T-helper 2 cell treated with Interferon-gamma antibody and Interleukin-4, amounts not matched to agents 5 μg/mL and 100 μg/mL, for 36 hours (primary cell): ENCODE measurements at regions not wholly inside any gene's neighbourhood (a gene's known extent, or its start where the extent isn't known, plus 50 kb on each side); places are given as distances from the start of the nearest gene placed in this dataset.

Experiments used
- DNase-seq: peaks from one replicate; pipeline ENCODE4 v3.0.0; 2021; ENCODE audit warnings: low spot score
- H3K27ac Mint-ChIP-seq: one replicate; pipeline ENCODE4 v1.8.0; 2021; ENCODE audit warnings: mild to moderate bottlenecking, mixed read lengths
- H3K27me3 Mint-ChIP-seq: one replicate; pipeline ENCODE4 v1.8.0; 2021; ENCODE audit warnings: low read depth, mixed read lengths
- H3K36me3 Mint-ChIP-seq: one replicate; pipeline ENCODE4 v1.8.0; 2021; ENCODE audit warnings: low read depth, mixed read lengths
- H3K4me1 Mint-ChIP-seq: one replicate; pipeline ENCODE4 v1.8.0; 2021; ENCODE audit warnings: low read depth, mixed read lengths
- H3K4me3 Mint-ChIP-seq: one replicate; pipeline ENCODE4 v1.8.0; 2022; ENCODE audit warnings: mild to moderate bottlenecking, moderate library complexity, mixed read lengths
- H3K9me3 Mint-ChIP-seq: one replicate; pipeline ENCODE4 v1.8.0; 2021; ENCODE audit warnings: mixed read lengths

DNA sequence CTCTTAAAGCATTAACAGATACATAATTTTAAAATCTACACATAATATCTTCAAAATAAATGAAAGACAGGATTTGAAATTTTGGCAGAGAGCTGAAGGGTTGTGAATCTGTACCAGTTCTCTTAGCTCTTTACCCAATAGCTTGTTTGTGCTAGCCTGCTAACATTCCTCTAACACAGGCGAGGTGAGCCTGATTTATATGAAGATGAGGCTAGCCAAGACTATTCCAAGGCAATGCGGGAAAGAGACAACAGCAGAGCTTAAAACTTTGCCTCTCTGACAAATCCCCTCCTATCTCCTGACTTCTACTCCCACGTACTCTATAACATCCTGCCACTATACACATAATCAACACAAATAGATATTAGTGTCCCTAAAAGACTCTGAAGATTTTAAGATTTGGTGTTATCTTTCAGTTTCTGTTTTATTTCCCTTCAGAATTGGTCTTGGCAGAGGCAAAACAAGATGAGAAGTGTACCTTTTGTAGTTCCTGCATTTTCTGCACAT lies 745.6 kb upstream of the ZNF608 start:
- Mint-ChIP-seq H3K27ac (no peak overlapping the region), H3K9me3 (peaks cover 4% of the 10 kb centered on the region), H3K27me3 (no peaks in the 10 kb centered on the region), H3K4me1 (no peaks in the 10 kb centered on the region), H3K4me3 (no peak overlapping the region), H3K36me3 (no peaks in the 10 kb centered on the region)
- DNase-seq, result no peak

DNA sequence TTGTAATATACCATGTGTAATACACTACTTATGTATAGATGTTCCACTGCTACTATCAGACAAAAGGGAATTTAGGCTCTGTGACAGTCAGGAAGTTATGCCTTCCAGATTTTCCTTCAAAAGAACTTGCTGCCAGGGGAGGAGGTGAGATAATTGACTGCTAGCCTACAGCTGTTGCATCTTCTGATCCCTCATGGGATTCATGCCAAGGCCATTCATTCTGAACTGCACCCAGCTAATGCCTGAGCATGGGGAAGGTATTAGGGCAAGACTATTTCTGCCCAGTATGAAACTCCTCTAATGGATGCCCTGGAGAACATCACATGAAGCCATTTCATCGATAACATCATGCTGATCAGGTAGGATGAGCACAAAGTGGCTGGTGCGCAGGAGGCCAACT lies 746.5 kb upstream of the ZNF608 start:
- no peaks in the 10 kb centered on the region for H3K27me3 Mint-ChIP-seq
- peaks cover 4% of the 10 kb centered on the region for H3K9me3 Mint-ChIP-seq
- H3K36me3 Mint-ChIP-seq, result no peaks in the 10 kb centered on the region
- H3K4me1 Mint-ChIP-seq, result no peaks in the 10 kb centered on the region
- no peak for DNase-seq
- no peak overlapping the region for H3K27ac Mint-ChIP-seq
- no peak overlapping the region for H3K4me3 Mint-ChIP-seq

DNA sequence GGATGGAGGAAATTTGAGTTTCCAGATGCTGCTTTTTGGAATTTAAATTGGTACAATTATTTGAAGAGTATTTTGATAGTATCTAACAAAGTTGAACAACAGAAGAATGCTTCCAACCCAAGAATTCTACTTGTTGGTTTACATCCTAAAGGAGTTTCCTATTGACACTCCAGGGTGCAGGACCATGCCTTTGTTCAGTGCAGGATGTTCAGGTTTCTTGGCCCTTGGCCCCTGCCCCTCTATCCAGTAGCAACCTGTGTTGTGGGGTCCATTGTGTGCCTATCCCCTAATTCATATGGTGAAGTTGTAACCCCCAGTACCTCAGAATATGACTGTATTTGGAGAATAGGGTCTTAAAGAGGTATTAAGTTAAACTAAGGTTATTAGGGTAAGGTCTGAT lies 750.0 kb upstream of the ZNF608 start:
- Mint-ChIP-seq H3K9me3 (no peaks in the 10 kb centered on the region), H3K4me1 (no peaks in the 10 kb centered on the region), H3K27me3 (no peaks in the 10 kb centered on the region), H3K27ac (no peak overlapping the region), H3K4me3 (no peak overlapping the region), H3K36me3 (no peaks in the 10 kb centered on the region)
- no peak for DNase-seq

DNA sequence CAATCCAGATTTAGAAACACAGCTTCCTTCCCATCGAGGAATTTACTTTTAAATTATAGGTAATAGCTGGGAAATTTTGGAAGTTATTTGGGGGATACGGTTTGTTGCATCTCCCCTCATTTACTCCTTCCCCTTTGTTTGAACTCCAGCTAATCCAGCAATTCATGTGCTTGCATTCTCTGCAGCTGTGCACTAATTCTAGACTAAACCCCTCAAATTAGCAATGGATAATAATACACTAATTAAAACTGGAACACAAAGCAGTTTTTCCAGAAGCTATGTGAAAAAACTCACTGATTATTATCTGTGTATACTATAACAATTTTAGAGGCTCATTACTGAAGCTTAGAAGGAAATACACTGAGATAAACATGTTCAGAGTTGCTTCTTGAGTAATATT lies 751.2 kb upstream of the ZNF608 start:
- no peaks in the 10 kb centered on the region for H3K27me3 Mint-ChIP-seq
- H3K4me3 Mint-ChIP-seq, result no peak overlapping the region
- no peaks in the 10 kb centered on the region for H3K36me3 Mint-ChIP-seq
- no peak for DNase-seq
- no peak overlapping the region for H3K27ac Mint-ChIP-seq
- no peaks in the 10 kb centered on the region for H3K4me1 Mint-ChIP-seq
- H3K9me3 Mint-ChIP-seq, result peaks cover 5% of the 10 kb centered on the region

DNA sequence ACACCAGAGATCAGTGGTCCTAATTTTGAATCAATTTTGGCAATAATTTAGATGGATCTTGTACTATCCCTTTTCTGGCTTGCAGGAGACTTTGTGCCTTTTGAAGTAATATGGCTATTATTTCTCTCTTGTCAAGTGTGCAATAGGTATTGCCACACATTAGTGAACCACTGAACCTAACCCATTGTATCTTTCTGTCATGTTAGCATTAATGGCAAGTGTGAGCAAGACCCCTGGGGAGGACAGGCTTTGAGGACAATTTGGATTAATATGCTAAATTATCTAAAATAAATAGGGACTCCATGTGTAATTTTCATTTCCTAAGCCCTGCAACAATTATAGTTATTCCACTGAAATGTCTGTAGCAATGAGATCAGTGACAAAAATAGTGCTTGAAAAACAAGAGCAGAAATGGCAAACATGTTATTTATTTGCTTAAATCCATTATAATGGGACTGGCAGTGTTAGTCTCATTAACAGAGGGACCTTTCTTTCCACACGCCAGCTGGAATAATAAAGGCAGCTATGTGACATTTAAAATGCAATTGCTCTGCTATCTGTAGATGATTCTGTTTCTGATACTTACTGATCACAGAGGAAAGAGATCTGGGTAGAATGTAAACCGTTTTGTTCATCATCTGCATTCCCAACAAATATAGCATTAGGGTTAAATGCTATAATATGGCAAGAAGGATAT lies 753.3 kb upstream of the ZNF608 start:
- Mint-ChIP-seq H3K36me3 (no peaks in the 10 kb centered on the region), H3K9me3 (peaks cover 11% of the 10 kb centered on the region), H3K4me1 (no peaks in the 10 kb centered on the region), H3K27ac (no peak overlapping the region), H3K4me3 (no peak overlapping the region), H3K27me3 (no peaks in the 10 kb centered on the region)
- no peak for DNase-seq

DNA sequence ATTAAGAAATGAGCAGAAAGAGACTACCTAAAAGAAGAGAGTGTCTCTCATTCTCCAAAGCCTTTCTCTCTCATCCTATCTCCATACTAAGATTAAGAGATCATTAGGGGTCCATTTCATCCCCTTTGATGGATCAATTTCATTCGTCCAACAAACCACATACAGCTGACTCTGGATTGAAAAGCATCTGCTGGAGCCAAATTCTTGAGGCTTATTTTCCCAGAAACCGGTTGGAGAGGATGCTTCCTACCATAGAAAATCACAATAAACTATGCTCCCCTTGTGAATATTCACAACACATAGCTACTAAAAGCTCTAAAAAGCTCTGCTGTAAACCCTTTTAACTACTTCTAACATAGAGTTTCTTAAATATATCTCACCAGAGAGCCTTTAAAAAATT lies 755.0 kb upstream of the ZNF608 start:
- no peaks in the 10 kb centered on the region for H3K4me1 Mint-ChIP-seq
- no peak overlapping the region for H3K27ac Mint-ChIP-seq

DNA sequence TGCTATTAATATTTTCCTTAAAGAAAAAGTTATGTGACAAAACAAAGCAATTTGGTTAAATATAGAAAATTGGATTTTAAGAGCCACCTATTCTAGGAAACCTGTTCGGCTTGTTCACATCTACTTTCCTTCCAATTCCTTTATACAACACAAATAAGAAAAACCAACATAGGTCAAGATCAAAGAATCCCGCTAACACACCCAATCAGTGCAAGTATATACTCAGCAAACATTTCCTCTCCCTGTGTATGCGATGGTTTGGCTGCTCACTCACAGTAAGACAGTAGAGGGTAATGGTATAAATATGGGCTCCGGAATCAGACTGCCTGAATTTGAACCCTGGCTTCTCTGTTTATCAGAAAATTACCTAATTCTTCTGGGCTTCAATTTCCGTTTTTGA lies 757.5 kb upstream of the ZNF608 start:
- H3K27me3 Mint-ChIP-seq, result no peaks in the 10 kb centered on the region
- no peak overlapping the region for H3K4me3 Mint-ChIP-seq
- no peak for DNase-seq
- H3K36me3 Mint-ChIP-seq, result no peaks in the 10 kb centered on the region
- H3K27ac Mint-ChIP-seq, result no peak overlapping the region
- H3K4me1 Mint-ChIP-seq, result no peaks in the 10 kb centered on the region
- peaks cover 16% of the 10 kb centered on the region for H3K9me3 Mint-ChIP-seq

More for the DNA sequence above, 755.0 kb upstream of the ZNF608 start:
- H3K27me3 Mint-ChIP-seq, result no peaks in the 10 kb centered on the region
- no peak for DNase-seq
- no peaks in the 10 kb centered on the region for H3K36me3 Mint-ChIP-seq
- H3K4me3 Mint-ChIP-seq, result no peak overlapping the region
- peaks cover 11% of the 10 kb centered on the region for H3K9me3 Mint-ChIP-seq

DNA sequence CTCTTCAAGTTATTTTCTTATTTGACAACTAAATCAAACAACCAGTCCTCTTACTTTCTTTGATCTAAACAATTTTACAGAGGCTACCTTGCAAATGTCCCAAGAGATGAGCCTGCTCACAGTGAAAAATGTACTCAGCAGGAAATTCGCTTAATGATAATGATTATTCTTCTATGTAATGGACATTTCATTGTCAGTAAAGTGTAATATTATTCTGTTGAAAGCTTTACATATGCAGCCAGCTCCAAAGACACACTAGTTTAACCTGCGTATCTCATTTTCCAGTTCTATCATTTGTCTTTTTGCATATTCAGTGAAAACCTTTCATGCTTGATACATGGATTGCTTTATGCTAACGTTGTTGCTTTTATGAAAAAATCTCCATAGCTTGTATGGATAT lies 758.7 kb upstream of the ZNF608 start:
- peaks cover 16% of the 10 kb centered on the region for H3K9me3 Mint-ChIP-seq
- H3K36me3 Mint-ChIP-seq, result no peaks in the 10 kb centered on the region
- no peak for DNase-seq
- no peaks in the 10 kb centered on the region for H3K4me1 Mint-ChIP-seq
- no peak overlapping the region for H3K4me3 Mint-ChIP-seq
- no peak overlapping the region for H3K27ac Mint-ChIP-seq
- H3K27me3 Mint-ChIP-seq, result no peaks in the 10 kb centered on the region

DNA sequence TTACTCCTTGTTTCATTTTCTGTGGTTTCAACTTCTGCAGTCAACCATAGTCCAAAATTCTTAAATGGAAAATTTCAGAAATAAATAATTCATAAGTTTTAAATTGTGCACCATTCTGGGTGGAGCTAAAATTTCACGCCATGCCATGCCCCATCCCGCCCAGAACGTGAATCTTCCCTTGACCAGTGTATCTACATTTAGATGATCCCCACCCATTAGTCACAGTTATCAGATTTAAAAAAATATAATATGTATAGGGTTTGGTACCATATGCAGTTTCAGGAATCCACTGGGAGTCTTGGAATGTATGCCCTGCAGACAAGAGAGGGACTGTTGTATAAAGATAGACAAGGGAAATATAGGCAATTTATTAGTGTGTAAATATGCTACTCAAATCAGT lies 759.7 kb upstream of the ZNF608 start:
- H3K27ac Mint-ChIP-seq, result no peak overlapping the region
- no peak overlapping the region for H3K4me3 Mint-ChIP-seq
- DNase-seq, result no peak
- H3K36me3 Mint-ChIP-seq, result no peaks in the 10 kb centered on the region
- no peaks in the 10 kb centered on the region for H3K4me1 Mint-ChIP-seq
- peaks cover 16% of the 10 kb centered on the region for H3K9me3 Mint-ChIP-seq
- no peaks in the 10 kb centered on the region for H3K27me3 Mint-ChIP-seq

DNA sequence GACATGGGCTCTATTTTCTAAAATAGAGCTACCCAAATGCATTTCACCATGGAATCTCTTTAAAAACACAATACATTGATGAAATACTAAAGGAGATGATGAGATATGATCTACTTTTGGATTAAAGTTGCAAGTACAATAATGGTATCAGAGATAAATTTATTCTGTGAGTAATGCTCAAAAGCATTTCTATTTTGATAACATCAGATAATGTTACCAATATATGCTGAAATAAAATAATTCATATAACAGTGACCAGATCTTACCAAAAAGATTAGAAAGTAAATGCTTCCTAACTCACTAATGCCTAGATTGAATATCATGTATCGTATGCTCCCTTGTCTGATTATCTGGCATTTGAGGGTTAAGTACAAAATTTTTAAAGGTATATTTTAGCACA lies 761.8 kb upstream of the ZNF608 start:
- Mint-ChIP-seq H3K27me3 (no peaks in the 10 kb centered on the region), H3K27ac (no peak overlapping the region), H3K4me3 (no peak overlapping the region), H3K36me3 (no peaks in the 10 kb centered on the region), H3K9me3 (peaks cover 16% of the 10 kb centered on the region), H3K4me1 (no peaks in the 10 kb centered on the region)
- DNase-seq, result no peak

DNA sequence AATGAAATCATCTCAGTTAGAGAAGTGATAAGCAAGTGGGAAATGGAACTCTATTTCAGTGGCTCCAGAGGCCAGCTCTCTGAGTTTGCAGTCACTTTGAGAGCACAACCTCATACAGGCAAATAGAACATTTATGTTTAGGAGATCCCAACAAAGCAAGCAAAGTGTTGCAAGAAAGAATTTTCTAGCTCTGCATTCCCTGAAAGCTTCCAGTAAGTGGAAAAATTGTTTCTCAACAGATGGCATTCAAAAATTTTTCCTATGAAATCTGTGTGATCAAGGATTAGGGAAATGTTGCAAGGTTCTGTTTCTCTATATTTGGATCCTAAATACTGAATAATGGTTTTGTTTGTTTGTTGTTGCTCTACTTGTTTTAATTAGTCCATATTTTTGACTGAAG lies 764.2 kb upstream of the ZNF608 start:
- Mint-ChIP-seq H3K9me3 (peaks cover 14% of the 10 kb centered on the region), H3K36me3 (no peaks in the 10 kb centered on the region), H3K27me3 (no peaks in the 10 kb centered on the region), H3K4me1 (no peaks in the 10 kb centered on the region), H3K4me3 (no peak overlapping the region), H3K27ac (no peak overlapping the region)
- no peak for DNase-seq

DNA sequence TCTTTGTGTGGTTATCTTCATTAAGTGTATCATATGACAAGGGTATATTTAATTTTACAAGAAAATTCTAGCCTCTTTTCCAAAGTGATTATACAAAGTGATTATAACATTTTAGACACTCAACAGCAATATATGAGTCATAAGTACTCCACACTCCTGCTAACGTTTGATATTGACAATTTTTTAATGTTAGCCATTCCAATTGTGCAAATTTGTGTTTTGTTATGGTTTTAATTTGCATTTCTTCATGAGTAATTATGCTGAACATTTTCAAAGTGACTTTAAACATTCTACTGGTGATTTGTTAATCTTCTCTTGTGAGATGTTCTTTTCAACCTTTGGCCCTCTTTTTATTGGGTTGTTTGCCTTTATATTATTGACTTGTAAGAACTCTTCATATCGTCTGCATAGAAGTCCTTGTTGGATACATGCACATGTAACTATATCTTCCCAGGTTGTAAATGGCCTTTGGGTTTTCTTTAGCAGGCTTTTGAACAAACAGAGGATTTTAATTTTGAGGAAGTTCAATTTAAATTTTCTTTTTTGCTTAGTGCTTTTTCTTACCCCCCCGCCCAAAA lies 771.6 kb upstream of the ZNF608 start:
- Mint-ChIP-seq H3K27ac (no peak overlapping the region), H3K27me3 (no peaks in the 10 kb centered on the region), H3K4me1 (no peaks in the 10 kb centered on the region), H3K36me3 (no peaks in the 10 kb centered on the region), H3K4me3 (no peak overlapping the region), H3K9me3 (peaks cover 11% of the 10 kb centered on the region)
- DNase-seq, result no peak

DNA sequence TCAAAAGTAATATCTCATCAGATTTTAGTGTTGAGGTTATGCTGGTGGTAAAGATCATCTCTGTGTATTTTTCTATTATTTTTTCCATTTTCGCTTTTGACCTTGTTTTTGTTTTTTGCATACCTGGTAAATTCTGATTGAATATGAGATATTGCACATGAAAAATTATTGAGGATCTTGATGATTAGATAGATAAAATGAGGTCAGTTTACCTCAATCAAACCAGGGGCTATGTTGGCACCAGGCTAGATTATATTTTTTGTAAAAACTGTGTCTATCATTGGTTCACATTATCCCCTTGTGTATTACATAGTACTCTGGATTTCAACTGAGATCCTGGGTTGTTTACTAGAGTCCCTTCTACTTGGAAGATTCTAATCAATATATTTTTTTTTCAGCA lies 774.9 kb upstream of the ZNF608 start:
- H3K4me1 Mint-ChIP-seq, result no peaks in the 10 kb centered on the region
- no peak overlapping the region for H3K4me3 Mint-ChIP-seq
- no peak for DNase-seq
- no peaks in the 10 kb centered on the region for H3K27me3 Mint-ChIP-seq
- no peaks in the 10 kb centered on the region for H3K36me3 Mint-ChIP-seq
- H3K9me3 Mint-ChIP-seq, result peaks cover 13% of the 10 kb centered on the region
- no peak overlapping the region for H3K27ac Mint-ChIP-seq

DNA sequence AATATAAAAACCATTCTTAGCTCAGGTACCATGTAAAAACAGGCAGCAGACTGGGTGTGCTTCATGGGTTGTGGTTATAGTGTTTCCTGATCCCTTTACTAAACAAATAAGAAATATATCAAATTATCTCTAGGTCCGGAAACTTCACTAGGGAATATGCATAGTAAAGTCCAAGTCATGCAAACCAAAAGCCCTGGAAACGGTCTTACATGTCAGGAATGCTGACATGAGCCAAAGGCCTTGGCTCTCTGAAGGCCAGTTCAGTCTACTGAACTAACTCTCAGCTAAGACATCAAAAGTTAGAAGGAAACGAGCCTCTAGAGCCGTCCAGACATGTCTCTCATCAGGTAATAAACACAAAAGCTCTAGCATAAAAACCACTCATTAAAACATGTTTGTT lies 778.9 kb upstream of the ZNF608 start:
- DNase-seq, result no peak
- no peak overlapping the region for H3K4me3 Mint-ChIP-seq
- no peaks in the 10 kb centered on the region for H3K4me1 Mint-ChIP-seq
- H3K9me3 Mint-ChIP-seq, result peaks cover 11% of the 10 kb centered on the region
- no peaks in the 10 kb centered on the region for H3K27me3 Mint-ChIP-seq
- no peak overlapping the region for H3K27ac Mint-ChIP-seq
- no peaks in the 10 kb centered on the region for H3K36me3 Mint-ChIP-seq

DNA sequence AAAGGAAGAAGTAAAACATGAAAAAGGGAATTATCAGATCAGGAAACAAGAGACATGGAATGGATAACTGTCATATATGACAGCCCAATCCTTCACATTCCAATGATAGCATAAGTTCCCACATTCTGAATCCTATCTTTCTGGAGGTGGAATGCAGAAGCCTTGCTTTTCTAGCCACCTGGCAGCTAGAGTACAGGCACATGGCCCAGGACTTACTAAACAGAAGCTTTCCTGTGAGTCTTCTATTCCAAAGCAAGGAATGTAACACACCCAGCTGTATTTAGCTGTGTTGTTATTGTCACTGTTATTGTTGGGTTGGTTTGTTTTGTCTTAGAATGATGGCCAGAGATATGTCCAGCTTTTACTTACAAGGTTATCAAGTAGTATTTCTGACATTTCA lies 780.5 kb upstream of the ZNF608 start:
- no peak overlapping the region for H3K4me3 Mint-ChIP-seq
- H3K27me3 Mint-ChIP-seq, result no peaks in the 10 kb centered on the region
- no peak overlapping the region for H3K27ac Mint-ChIP-seq
- H3K36me3 Mint-ChIP-seq, result no peaks in the 10 kb centered on the region
- H3K4me1 Mint-ChIP-seq, result no peaks in the 10 kb centered on the region
- peaks cover 11% of the 10 kb centered on the region for H3K9me3 Mint-ChIP-seq
- DNase-seq, result no peak
